Endothelial cell of umbilical vein (primary cell): ENCODE measurements at regions not wholly inside any gene's neighbourhood (a gene's known extent, or its start where the extent isn't known, plus 50 kb on each side); places are given as distances from the start of the nearest gene placed in this dataset.

Source experiments
- BruUV-seq: library from RNA; stranded (reverse); fragments of 400-500 nt; replicated peaks from 2 replicates; lab custom pipeline; 2021; lab: Mats Ljungman, UMichigan
- CTCF ChIA-PET: fragments of 300-600, 350-600 bp; sonication (Branson Sonifier 250); formaldehyde crosslinking; loops from one replicate; lab custom pipeline; 2021; ENCODE audit warnings: antibody characterized with exemption, inconsistent platforms; lab: Charles Lee
- POLR2A ChIA-PET: fragments of 300-600, 350-600 bp; sonication (Branson Sonifier 250); formaldehyde crosslinking; loops from one replicate; lab custom pipeline; 2021; ENCODE audit warnings: antibody characterized with exemption, inconsistent platforms; lab: Charles Lee
- DNase-seq: peaks from one replicate; pipeline ENCODE4 v3.0.0-alpha.2; 2011; ENCODE audit warnings: low read depth, low spot score
- FAIRE-seq: peaks from 2 replicates; lab custom pipeline; 2011; peaks lifted over from hg19 to GRCh38; lab: Jason Lieb, UNC
- H2AFZ ChIP-seq: 2 replicates; pipeline ENCODE4 v1.6.0; 2012; ENCODE audit warnings: low read depth, low read length, control low read depth, inconsistent platforms
- H3K27ac ChIP-seq: 2 replicates; pipeline ENCODE4 v1.5.1; 2011; ENCODE audit warnings: low read depth, mild to moderate bottlenecking, control low read depth, low read length, moderate library complexity; ENCODE audit not compliant: insufficient read depth
- H3K27me3 ChIP-seq, 2 experiments: 2 replicates each; pipeline versions ENCODE4 v1.6.0 to v1.6.1; 2011; ENCODE audit warnings: low read length in 2 of 2, mixed read lengths in 1 of 2; ENCODE audit not compliant: control insufficient read depth in 2 of 2, insufficient read depth in 2 of 2
- H3K36me3 ChIP-seq, 2 experiments: 2 replicates in 1 of 2; 3 replicates in 1 of 2; pipeline ENCODE4 v1.5.1; 2011; ENCODE audit warnings: low read length in 2 of 2, mild to moderate bottlenecking in 1 of 2, moderate library complexity in 1 of 2; ENCODE audit not compliant: control insufficient read depth in 2 of 2, insufficient read depth in 2 of 2; ENCODE audit errors: extremely low read depth in 1 of 2
- H3K4me1 ChIP-seq: 3 replicates; pipeline ENCODE4 v1.5.1; 2011; ENCODE audit warnings: mild to moderate bottlenecking, low read length; ENCODE audit not compliant: control insufficient read depth, insufficient read depth; ENCODE audit errors: extremely low read depth
- H3K4me2 ChIP-seq: 2 replicates; pipeline ENCODE4 v1.6.1; 2011; ENCODE audit warnings: low read length, control low read depth, mixed read lengths; ENCODE audit not compliant: insufficient read depth
- H3K4me3 ChIP-seq, 3 experiments: fragments of 200-600 bp in 1 of 3; sonication (generic), shearing (Covaris generic) in 1 of 3; replicated peaks in 1 of 3; 2 replicates each; pipeline ENCODE4 v1.5.1; 2011 to 2016; ENCODE audit warnings: control low read depth in 3 of 3, low read length in 3 of 3, mild to moderate bottlenecking in 2 of 3, inconsistent platforms in 1 of 3, low read depth in 1 of 3, moderate library complexity in 1 of 3; ENCODE audit not compliant: insufficient read depth in 1 of 3
- H3K79me2 ChIP-seq: 2 replicates; pipeline ENCODE4 v1.6.0; 2012; ENCODE audit warnings: low read length, inconsistent platforms; ENCODE audit not compliant: control insufficient read depth, insufficient read depth
- H3K9ac ChIP-seq: replicated peaks from 2 replicates; pipeline ENCODE3; 2011; ENCODE audit warnings: low read length, control low read depth; ENCODE audit not compliant: insufficient read depth; ENCODE audit errors: extremely low read depth
- H3K9me1 ChIP-seq: replicated peaks from 3 replicates; pipeline ENCODE4 v1.6.0; 2011; ENCODE audit warnings: mild to moderate bottlenecking, low read length; ENCODE audit not compliant: control insufficient read depth, insufficient read depth; ENCODE audit errors: extremely low read depth
- H3K9me3 ChIP-seq: replicated peaks from 2 replicates; pipeline ENCODE4 v1.5.1; 2012; ENCODE audit warnings: low read length, inconsistent platforms; ENCODE audit not compliant: control insufficient read depth, insufficient read depth
- H4K20me1 ChIP-seq: replicated peaks from 2 replicates; pipeline ENCODE3; 2011; ENCODE audit warnings: mild to moderate bottlenecking, low read length; ENCODE audit not compliant: control insufficient read depth, insufficient read depth; ENCODE audit errors: extremely low read depth
- CTCF ChIP-seq, 2 donors: IDR thresholded peaks; 1 replicate in 1 of 2; 2 replicates in 1 of 2; pipeline ENCODE4 v1.5.1; 2011; ENCODE audit warnings: low read length in 2 of 2, mild to moderate bottlenecking in 2 of 2, moderate library complexity in 2 of 2, control low read depth in 1 of 2, inconsistent platforms in 1 of 2, low read depth in 1 of 2; ENCODE audit not compliant: insufficient read depth in 1 of 2; ENCODE audit errors: extremely low read depth in 1 of 2
- EZH2 ChIP-seq: IDR thresholded peaks from 2 replicates; pipeline ENCODE4 v1.6.1; 2012; ENCODE audit warnings: borderline replicate concordance, low read depth, mild to moderate bottlenecking, moderate library complexity, low read length, inconsistent platforms; ENCODE audit not compliant: severe bottlenecking
- FOS ChIP-seq: IDR thresholded peaks from 2 replicates; pipeline ENCODE4 v1.6.1; 2011; ENCODE audit warnings: mild to moderate bottlenecking, low read length, moderate library complexity, borderline replicate concordance; ENCODE audit not compliant: insufficient read depth
- GATA2 ChIP-seq: IDR thresholded peaks from 2 replicates; pipeline ENCODE4 v1.7.0; 2011; ENCODE audit warnings: low read depth, mild to moderate bottlenecking, moderate library complexity, mixed read lengths, low read length; ENCODE audit not compliant: insufficient read length, insufficient read depth
- JUN ChIP-seq: IDR thresholded peaks from 2 replicates; pipeline ENCODE4 v1.6.1; 2011; ENCODE audit warnings: borderline replicate concordance, low read depth; ENCODE audit not compliant: insufficient read length, insufficient read depth
- MAX ChIP-seq: IDR thresholded peaks from 2 replicates; pipeline ENCODE4 v1.6.1; 2011; ENCODE audit not compliant: insufficient read depth, insufficient read length
- MYC ChIP-seq: IDR thresholded peaks from one replicate; pipeline ENCODE4 v1.6.1; 2011; ENCODE audit warnings: mild to moderate bottlenecking, low read depth, low read length
- POLR2A ChIP-seq: IDR thresholded peaks from 2 replicates; pipeline ENCODE4 v1.6.1; 2012; ENCODE audit warnings: low read depth, mild to moderate bottlenecking, control low read depth, low read length
- POLR2AphosphoS5 ChIP-seq: IDR thresholded peaks from 2 replicates; pipeline ENCODE4 v1.6.1; 2012; ENCODE audit warnings: low read depth, mild to moderate bottlenecking, control low read depth, low read length, moderate library complexity; ENCODE audit not compliant: insufficient read depth
- dilution Hi-C: fragments of 300-500 bp; cut with MboI; formaldehyde crosslinking; loops from one replicate; pipeline ENCODE4 v1.15.0; 2019; ENCODE audit warnings: low sequenced_read_pairs; ENCODE audit not compliant: extremely low pct_ligation_motif_present
- intact Hi-C: fragments of 100-400 bp; cut with micrococcal nuclease; formaldehyde crosslinking; loops from one replicate; pipeline ENCODE4 v1.10.0; 2022

- Histone ChIP-seq H3K27me3 (no peaks in the 10 kb centered on the region), H3K4me1 (no peaks in the 10 kb centered on the region), H4K20me1 (no peaks in the 10 kb centered on the region), H3K4me2 (no peak overlapping the region), H2AFZ (no peak overlapping the region), H3K27ac (no peak overlapping the region), H3K9ac (no peak overlapping the region), H3K4me3 (no peak overlapping the region), H3K36me3 (no peaks in the 10 kb centered on the region), H3K79me2 (no peaks in the 10 kb centered on the region), H3K9me1 (no peaks in the 10 kb centered on the region), H3K9me3 (no peaks in the 10 kb centered on the region)
- intact Hi-C loops (no loop called here), dilution Hi-C loops (no loop called here)
- ChIA-PET CTCF (interaction anchor here (1.3 kb wide), 1 partner anchor 201 kb away, joined by 3 read pairs; no protein-coding TSS in a partner anchor), POLR2A (no interaction called here)
- no peak for DNase-seq
- no TSS peak for BruUV-seq
- no peak for FAIRE-seq
- TF ChIP-seq FOS (no peak), POLR2AphosphoS5 (no peak), GATA2 (no peak), JUN (no peak), MAX (no peak), MYC (no peak), POLR2A (no peak), CTCF (IDR thresholded peaks at IDR 0.05; ENCODE audit: extremely low read depth in 1 of 2, insufficient read depth in 1 of 2, low read depth in 1 of 2, low read length in 2 of 2) (no peak), EZH2 (no peak)
Observed at GRCh38 chr4:130591091-130591490, 1495.1 kb downstream of the C4orf33 start.
